DOHH2 (cell line): ENCODE measurements at regions not wholly inside any gene's neighbourhood (a gene's known extent, or its start where the extent isn't known, plus 50 kb on each side); places are given as distances from the start of the nearest gene placed in this dataset.

Experiments used
- EZH2phosphoT487 ChIP-seq: fragments of 200-600 bp; sonication (generic); IDR thresholded peaks from 2 replicates; pipeline ENCODE4 v1.6.1; 2017; ENCODE audit warnings: borderline replicate concordance, mild to moderate bottlenecking, antibody characterized with exemption, low read length, moderate library complexity, mixed read lengths
- TF ChIP-seq, protein P1 (sequence below): fragments of 200-600 bp; sonication (generic); IDR thresholded peaks from one replicate; pipeline ENCODE4 v1.5.1; 2014; ENCODE audit warnings: antibody characterized with exemption, mild to moderate bottlenecking, low read depth, low read length; ENCODE audit not compliant: poor library complexity, severe bottlenecking

DNA sequence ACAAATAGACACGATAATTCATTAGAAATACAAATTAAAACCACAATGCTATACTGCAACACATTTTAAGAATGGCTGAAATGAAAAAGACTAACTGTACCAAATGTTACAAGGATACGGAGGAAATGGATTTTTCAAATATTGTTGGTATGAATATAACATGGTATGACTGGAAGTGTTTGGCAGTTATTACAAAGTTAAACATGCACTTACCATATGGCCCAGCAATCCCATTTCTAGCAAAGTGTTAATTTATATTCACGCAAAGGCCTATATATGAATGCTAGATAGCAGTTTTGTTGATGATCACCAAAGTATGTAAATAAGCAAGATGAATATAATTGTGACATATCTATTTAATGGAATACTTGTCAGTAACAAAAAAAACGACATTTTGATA is 497.8 kb upstream of the FSIP2 start:
- TF ChIP-seq, protein P1, sequence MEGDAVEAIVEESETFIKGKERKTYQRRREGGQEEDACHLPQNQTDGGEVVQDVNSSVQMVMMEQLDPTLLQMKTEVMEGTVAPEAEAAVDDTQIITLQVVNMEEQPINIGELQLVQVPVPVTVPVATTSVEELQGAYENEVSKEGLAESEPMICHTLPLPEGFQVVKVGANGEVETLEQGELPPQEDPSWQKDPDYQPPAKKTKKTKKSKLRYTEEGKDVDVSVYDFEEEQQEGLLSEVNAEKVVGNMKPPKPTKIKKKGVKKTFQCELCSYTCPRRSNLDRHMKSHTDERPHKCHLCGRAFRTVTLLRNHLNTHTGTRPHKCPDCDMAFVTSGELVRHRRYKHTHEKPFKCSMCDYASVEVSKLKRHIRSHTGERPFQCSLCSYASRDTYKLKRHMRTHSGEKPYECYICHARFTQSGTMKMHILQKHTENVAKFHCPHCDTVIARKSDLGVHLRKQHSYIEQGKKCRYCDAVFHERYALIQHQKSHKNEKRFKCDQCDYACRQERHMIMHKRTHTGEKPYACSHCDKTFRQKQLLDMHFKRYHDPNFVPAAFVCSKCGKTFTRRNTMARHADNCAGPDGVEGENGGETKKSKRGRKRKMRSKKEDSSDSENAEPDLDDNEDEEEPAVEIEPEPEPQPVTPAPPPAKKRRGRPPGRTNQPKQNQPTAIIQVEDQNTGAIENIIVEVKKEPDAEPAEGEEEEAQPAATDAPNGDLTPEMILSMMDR, result no peak
- no peak for TF ChIP-seq EZH2phosphoT487
